Right lobe of liver (tissue), 4 donors: ENCODE measurements at regions not wholly inside any gene's neighbourhood (a gene's known extent, or its start where the extent isn't known, plus 50 kb on each side); places are given as distances from the start of the nearest gene placed in this dataset.

Source experiments
- POLR2A ChIP-seq: fragments of 450-650 bp; IDR thresholded peaks from one replicate; pipeline ENCODE4 v1.6.1; 2017; ENCODE audit warnings: antibody characterized with exemption, mild to moderate bottlenecking
- TF ChIP-seq, protein P1 (sequence below), 4 donors: fragments of 200-600 bp in 3 of 4; fragments of 450-650 bp in 1 of 4; IDR thresholded peaks; one replicate each; pipeline versions ENCODE4 v1.5.1 to v1.8.0; 2016 to 2022; ENCODE audit warnings: antibody characterized with exemption in 4 of 4, mild to moderate bottlenecking in 2 of 4
- donor health status: DM: no; HTN: no; CAD: no.
- donor health status: DM: no; HTN: no; CAD: no.
- donor health status: DM: no; HTN: yes; CAD: no.

DNA sequence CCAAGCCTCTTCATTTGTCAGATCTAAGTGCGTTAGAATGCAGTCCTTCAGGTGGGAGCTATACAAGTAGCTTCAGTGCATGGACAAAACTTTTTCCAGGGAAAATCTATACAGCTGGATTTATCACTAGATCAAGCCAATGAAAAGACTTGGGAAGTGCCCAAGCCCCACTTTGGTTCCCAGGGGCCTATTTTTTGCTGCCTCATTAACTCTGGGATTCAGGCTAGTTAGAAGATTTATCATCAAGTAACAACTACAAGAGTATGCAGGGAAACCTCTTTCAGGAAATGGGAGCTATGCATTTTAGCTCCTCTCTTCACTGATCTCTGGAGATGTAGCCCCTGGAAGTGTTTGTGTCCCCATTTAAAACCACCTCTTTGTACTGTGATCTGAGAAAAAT lies 908.8 kb downstream of the SQOR start:
- TF ChIP-seq, protein P1, sequence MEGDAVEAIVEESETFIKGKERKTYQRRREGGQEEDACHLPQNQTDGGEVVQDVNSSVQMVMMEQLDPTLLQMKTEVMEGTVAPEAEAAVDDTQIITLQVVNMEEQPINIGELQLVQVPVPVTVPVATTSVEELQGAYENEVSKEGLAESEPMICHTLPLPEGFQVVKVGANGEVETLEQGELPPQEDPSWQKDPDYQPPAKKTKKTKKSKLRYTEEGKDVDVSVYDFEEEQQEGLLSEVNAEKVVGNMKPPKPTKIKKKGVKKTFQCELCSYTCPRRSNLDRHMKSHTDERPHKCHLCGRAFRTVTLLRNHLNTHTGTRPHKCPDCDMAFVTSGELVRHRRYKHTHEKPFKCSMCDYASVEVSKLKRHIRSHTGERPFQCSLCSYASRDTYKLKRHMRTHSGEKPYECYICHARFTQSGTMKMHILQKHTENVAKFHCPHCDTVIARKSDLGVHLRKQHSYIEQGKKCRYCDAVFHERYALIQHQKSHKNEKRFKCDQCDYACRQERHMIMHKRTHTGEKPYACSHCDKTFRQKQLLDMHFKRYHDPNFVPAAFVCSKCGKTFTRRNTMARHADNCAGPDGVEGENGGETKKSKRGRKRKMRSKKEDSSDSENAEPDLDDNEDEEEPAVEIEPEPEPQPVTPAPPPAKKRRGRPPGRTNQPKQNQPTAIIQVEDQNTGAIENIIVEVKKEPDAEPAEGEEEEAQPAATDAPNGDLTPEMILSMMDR (IDR thresholded peaks at IDR 0.05), result no peak
- TF ChIP-seq POLR2A, result no peak
